ENCODE measurements at regions not wholly inside any gene's neighbourhood (a gene's known extent, or its start where the extent isn't known, plus 50 kb on each side); places are given as distances from the start of the nearest gene placed in this dataset.
A peak's percentile ranks its signal among the peaks of the same experiment; 100 is the strongest.

GRCh38 chr2:5315041-5315440 lies 377.1 kb upstream of the SOX11 start:
- no peak for DNase-seq

- no peak for DNase-seq
Observed at GRCh38 chr2:5315512-5315911, 376.7 kb upstream of the SOX11 start.

- DNase-seq: no peak
Observed at GRCh38 chr2:5316001-5316490, 376.1 kb upstream of the SOX11 start.

- DNase-seq: no peak
Observed at GRCh38 chr2:5319493-5319892, 372.7 kb upstream of the SOX11 start.

- no peak for DNase-seq
Observed at GRCh38 chr2:5322396-5322795, 369.8 kb upstream of the SOX11 start.

GRCh38 chr2:5325523-5325922 lies 366.7 kb upstream of the SOX11 start:
- DNase-seq: no peak

GRCh38 chr2:5328826-5329225 lies 363.4 kb upstream of the SOX11 start:
- DNase-seq: no peak

GRCh38 chr2:5329763-5330162 lies 362.4 kb upstream of the SOX11 start:
- DNase-seq: no peak

GRCh38 chr2:5330961-5331360 lies 361.2 kb upstream of the SOX11 start:
- no peak for DNase-seq

- DNase-seq: no peak
Observed at GRCh38 chr2:5332925-5333324, 359.3 kb upstream of the SOX11 start.

GRCh38 chr2:5339473-5339872 lies 352.7 kb upstream of the SOX11 start:
- DNase-seq: no peak

GRCh38 chr2:5343785-5344335 lies 348.3 kb upstream of the SOX11 start:
- DNase-seq: no peak

GRCh38 chr2:5352286-5352685 lies 339.9 kb upstream of the SOX11 start:
- no peak for DNase-seq

GRCh38 chr2:5353565-5353964 lies 338.6 kb upstream of the SOX11 start:
- no peak for DNase-seq

GRCh38 chr2:5359397-5359796 lies 332.8 kb upstream of the SOX11 start:
- DNase-seq: no peak

- no peak for DNase-seq
Observed at GRCh38 chr2:5360081-5360480, 332.1 kb upstream of the SOX11 start.

- no peak for DNase-seq
Observed at GRCh38 chr2:5364361-5364760, 327.8 kb upstream of the SOX11 start.

- peak; percentile 87 for DNase-seq
Observed at GRCh38 chr2:5365871-5366461, 326.2 kb upstream of the SOX11 start.

- no peak for DNase-seq
Observed at GRCh38 chr2:5367321-5367720, 324.9 kb upstream of the SOX11 start.

GRCh38 chr2:5368263-5368662 lies 323.9 kb upstream of the SOX11 start:
- DNase-seq: no peak

- no peak for DNase-seq
Observed at GRCh38 chr2:5369510-5369909, 322.7 kb upstream of the SOX11 start.

GRCh38 chr2:5370158-5370557 lies 322.0 kb upstream of the SOX11 start:
- DNase-seq: no peak

GRCh38 chr2:5372141-5372540 lies 320.0 kb upstream of the SOX11 start:
- DNase-seq: no peak

GRCh38 chr2:5373200-5373599 lies 319.0 kb upstream of the SOX11 start:
- DNase-seq: no peak

GRCh38 chr2:5374762-5375161 lies 317.4 kb upstream of the SOX11 start:
- no peak for DNase-seq

All from right forelimb (tissue), 1 donor.